ENCODE measurements at regions not wholly inside any gene's neighbourhood (a gene's known extent, or its start where the extent isn't known, plus 50 kb on each side); places are given as distances from the start of the nearest gene placed in this dataset.

DNA sequence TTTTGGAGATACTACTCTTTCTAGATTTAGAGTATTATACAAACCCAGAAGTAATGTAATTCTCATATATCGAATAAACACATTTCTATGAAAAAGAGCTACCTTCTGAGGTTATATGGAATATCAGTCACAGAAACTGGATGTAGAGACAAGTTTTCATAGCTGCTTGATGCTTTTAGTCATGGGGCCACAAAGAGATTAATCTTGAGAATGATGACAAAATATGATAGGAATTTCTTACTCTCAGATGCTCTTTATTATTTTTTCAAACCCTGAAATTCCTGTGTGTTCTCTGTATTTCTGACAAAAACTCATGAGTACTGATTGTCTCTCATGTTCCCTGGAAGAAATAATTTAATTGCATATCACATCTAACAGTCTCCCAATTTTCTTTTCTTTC, 662.5 kb downstream of the RAPGEF2 start:
- DNase-seq (ENCODE audit: low read depth in 1 of 2, low spot score in 1 of 2) (no peak), FAIRE-seq (no peak), ATAC-seq (no peak)
- no peak overlapping the region for H3K4me3 ChIP-seq
- ChIA-PET CTCF (interaction anchor here (0.9 to 1.7 kb wide), 2 partner anchors 11 to 106 kb away, joined by 4 read pairs; no protein-coding TSS in a partner anchor), POLR2A (no interaction called here)
- no peak overlapping the region for H3K4me2 ChIP-seq
- 63% methylated on average over 1 of the region's 1 CpG for WGBS (ENCODE audit: missing lambda C conversion rate)
- no peak overlapping the region for H3K27ac ChIP-seq
- TF ChIP-seq RAD21 (conservative IDR thresholded peaks at IDR 0.05 in 1 of 2, IDR thresholded peaks at IDR 0.05 in 1 of 2), result no peak
- no peak for TF ChIP-seq HDAC2 (IDR thresholded peaks at IDR 0.05)
- TF ChIP-seq FOSB (CRISPR knock-in tag; IDR thresholded peaks at IDR 0.05), result no peak
- TF ChIP-seq NR3C1 (IDR thresholded peaks at IDR 0.05), result no peak
- TF ChIP-seq NFE2L2 (conservative IDR thresholded peaks at IDR 0.05; ENCODE audit: low read length), result no peak
- H3K4me1 ChIP-seq, result no peaks in the 10 kb centered on the region
- H3K9me3 ChIP-seq, result no peaks in the 10 kb centered on the region

DNA sequence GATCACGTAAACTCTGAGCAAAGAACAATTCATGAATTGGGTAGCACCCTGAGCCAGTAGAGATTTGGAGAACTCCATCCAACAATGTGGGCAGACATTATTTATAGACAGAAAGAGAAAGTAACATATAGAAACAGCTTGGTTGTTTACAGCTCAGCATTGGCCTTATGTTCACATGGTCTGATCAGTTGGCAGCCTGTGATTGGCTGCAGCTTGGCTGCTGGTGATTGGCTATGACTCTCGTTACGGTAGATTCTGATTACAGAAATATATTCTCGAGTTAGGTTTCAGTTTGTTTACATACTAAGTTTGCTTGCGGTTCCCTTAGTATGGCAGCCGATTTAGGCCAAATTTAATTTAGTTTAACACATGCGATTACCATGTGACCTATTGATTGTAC, 663.4 kb downstream of the RAPGEF2 start:
- Histone ChIP-seq H3K4me1 (no peaks in the 10 kb centered on the region), H3K4me3 (no peak overlapping the region), H3K27ac (no peak overlapping the region), H3K4me2 (no peak overlapping the region), H3K9me3 (no peaks in the 10 kb centered on the region)
- FAIRE-seq (no peak), ATAC-seq (no peak), DNase-seq (ENCODE audit: low read depth in 1 of 2, low spot score in 1 of 2) (no peak)
- WGBS (ENCODE audit: missing lambda C conversion rate), result 56% methylated on average over 7 of the region's 7 CpGs
- POLR2A ChIA-PET, result no interaction called here
- CTCF ChIA-PET, result no interaction called here
- TF ChIP-seq, protein P1, sequence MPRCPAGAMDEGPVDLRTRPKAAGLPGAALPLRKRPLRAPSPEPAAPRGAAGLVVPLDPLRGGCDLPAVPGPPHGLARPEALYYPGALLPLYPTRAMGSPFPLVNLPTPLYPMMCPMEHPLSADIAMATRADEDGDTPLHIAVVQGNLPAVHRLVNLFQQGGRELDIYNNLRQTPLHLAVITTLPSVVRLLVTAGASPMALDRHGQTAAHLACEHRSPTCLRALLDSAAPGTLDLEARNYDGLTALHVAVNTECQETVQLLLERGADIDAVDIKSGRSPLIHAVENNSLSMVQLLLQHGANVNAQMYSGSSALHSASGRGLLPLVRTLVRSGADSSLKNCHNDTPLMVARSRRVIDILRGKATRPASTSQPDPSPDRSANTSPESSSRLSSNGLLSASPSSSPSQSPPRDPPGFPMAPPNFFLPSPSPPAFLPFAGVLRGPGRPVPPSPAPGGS (IDR thresholded peaks at IDR 0.05), result no peak
- TF ChIP-seq, protein P2, sequence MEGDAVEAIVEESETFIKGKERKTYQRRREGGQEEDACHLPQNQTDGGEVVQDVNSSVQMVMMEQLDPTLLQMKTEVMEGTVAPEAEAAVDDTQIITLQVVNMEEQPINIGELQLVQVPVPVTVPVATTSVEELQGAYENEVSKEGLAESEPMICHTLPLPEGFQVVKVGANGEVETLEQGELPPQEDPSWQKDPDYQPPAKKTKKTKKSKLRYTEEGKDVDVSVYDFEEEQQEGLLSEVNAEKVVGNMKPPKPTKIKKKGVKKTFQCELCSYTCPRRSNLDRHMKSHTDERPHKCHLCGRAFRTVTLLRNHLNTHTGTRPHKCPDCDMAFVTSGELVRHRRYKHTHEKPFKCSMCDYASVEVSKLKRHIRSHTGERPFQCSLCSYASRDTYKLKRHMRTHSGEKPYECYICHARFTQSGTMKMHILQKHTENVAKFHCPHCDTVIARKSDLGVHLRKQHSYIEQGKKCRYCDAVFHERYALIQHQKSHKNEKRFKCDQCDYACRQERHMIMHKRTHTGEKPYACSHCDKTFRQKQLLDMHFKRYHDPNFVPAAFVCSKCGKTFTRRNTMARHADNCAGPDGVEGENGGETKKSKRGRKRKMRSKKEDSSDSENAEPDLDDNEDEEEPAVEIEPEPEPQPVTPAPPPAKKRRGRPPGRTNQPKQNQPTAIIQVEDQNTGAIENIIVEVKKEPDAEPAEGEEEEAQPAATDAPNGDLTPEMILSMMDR (IDR thresholded peaks at IDR 0.05), result no peak
- TF ChIP-seq JUNB (IDR thresholded peaks at IDR 0.05), result no peak
- no peak for TF ChIP-seq PHF8 (IDR thresholded peaks at IDR 0.05; ENCODE audit: borderline replicate concordance, low read depth)
- TF ChIP-seq TP53 (CRISPR knock-in tag; IDR thresholded peaks at IDR 0.05), result no peak
- TF ChIP-seq, protein P3, sequence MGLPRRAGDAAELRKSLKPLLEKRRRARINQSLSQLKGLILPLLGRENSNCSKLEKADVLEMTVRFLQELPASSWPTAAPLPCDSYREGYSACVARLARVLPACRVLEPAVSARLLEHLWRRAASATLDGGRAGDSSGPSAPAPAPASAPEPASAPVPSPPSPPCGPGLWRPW (IDR thresholded peaks at IDR 0.05), result no peak
- no peak for TF ChIP-seq CHD2 (IDR thresholded peaks at IDR 0.05; ENCODE audit: low read length, partially characterized antibody)
- TF ChIP-seq GATA3 (IDR thresholded peaks at IDR 0.05; ENCODE audit: borderline replicate concordance), result no peak
- no peak for TF ChIP-seq FOSB (CRISPR knock-in tag; IDR thresholded peaks at IDR 0.05)
- no peak for TF ChIP-seq RARB (CRISPR knock-in tag; IDR thresholded peaks at IDR 0.05)
- TF ChIP-seq POLR2A (IDR thresholded peaks at IDR 0.05; ENCODE audit: low read length), result no peak

DNA sequence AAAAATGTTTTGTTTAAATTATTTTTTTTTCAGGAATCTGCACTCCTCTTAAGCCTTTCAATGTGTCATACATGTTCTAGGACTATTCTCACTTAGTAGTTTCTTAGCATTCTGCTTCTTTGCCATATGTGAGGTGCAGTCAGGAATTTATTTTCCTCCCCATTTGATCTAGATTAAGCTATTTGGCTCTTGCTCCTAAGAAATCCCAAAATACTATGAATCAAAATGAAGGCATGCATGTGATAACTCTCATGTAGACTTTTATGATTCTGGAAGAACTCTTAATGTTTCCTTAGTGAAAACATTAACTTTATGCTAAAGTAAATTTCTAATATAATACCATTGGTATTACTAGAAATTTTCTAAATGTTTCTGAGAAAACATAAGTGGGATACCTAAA, 664.5 kb downstream of the RAPGEF2 start:
- Histone ChIP-seq H3K4me2 (no peak overlapping the region), H3K4me3 (no peak overlapping the region), H3K9me3 (no peaks in the 10 kb centered on the region), H3K27ac (no peak overlapping the region), H3K4me1 (no peaks in the 10 kb centered on the region)
- ChIA-PET POLR2A (no interaction called here), CTCF (no interaction called here)
- DNase-seq (ENCODE audit: low read depth in 1 of 2, low spot score in 1 of 2) (no peak), ATAC-seq (no peak), FAIRE-seq (no peak)
- TF ChIP-seq RAD21 (conservative IDR thresholded peaks at IDR 0.05 in 1 of 2, IDR thresholded peaks at IDR 0.05 in 1 of 2) (no peak), EP300 (IDR thresholded peaks at IDR 0.05) (no peak), HOXA7 (CRISPR knock-in tag; IDR thresholded peaks at IDR 0.05) (no peak), RNF2 (IDR thresholded peaks at IDR 0.05; ENCODE audit: borderline replicate concordance, low read depth) (no peak), GATA3 (IDR thresholded peaks at IDR 0.05; ENCODE audit: borderline replicate concordance) (no peak), ZSCAN20 (CRISPR knock-in tag; IDR thresholded peaks at IDR 0.05) (no peak), RFX5 (IDR thresholded peaks at IDR 0.05) (no peak)

DNA sequence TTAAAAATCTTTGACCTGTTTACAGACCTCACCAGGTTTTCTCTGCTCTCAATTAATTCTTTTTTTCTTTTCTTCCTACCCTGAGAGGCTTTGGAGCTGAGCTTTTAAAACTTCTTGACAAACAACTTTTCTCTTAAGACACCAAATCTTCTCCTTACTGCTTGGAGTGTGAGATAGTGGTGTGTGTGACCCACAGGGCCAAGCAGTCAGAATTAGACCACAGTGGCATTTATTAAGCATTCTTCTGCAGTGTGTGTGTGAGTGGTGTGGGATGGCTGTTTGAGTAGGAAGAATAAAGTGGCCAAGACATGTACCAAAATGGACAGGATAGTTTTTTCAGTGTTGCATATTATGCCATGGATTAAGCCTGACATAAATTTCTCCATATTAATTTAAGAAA, 665.1 kb downstream of the RAPGEF2 start:
- FAIRE-seq, result no peak
- TF ChIP-seq BHLHE40 (IDR thresholded peaks at IDR 0.05; ENCODE audit: low read depth, low read length) (no peak), HOXB5 (CRISPR knock-in tag; IDR thresholded peaks at IDR 0.05) (no peak), ZSCAN20 (CRISPR knock-in tag; IDR thresholded peaks at IDR 0.05) (no peak), RFX5 (IDR thresholded peaks at IDR 0.05) (no peak), NFE2L2 (conservative IDR thresholded peaks at IDR 0.05; ENCODE audit: low read length) (no peak), SREBF2 (IDR thresholded peaks at IDR 0.05) (no peak), JUNB (IDR thresholded peaks at IDR 0.05) (no peak), PHF8 (IDR thresholded peaks at IDR 0.05; ENCODE audit: borderline replicate concordance, low read depth) (no peak), HEYL (CRISPR knock-in tag; IDR thresholded peaks at IDR 0.05) (no peak), RNF2 (IDR thresholded peaks at IDR 0.05; ENCODE audit: borderline replicate concordance, low read depth) (no peak)
- TF ChIP-seq, protein P4, sequence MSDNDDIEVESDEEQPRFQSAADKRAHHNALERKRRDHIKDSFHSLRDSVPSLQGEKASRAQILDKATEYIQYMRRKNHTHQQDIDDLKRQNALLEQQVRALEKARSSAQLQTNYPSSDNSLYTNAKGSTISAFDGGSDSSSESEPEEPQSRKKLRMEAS (IDR thresholded peaks at IDR 0.05), result no peak
- TF ChIP-seq, protein P3 (IDR thresholded peaks at IDR 0.05), result no peak
- TF ChIP-seq, protein P5, sequence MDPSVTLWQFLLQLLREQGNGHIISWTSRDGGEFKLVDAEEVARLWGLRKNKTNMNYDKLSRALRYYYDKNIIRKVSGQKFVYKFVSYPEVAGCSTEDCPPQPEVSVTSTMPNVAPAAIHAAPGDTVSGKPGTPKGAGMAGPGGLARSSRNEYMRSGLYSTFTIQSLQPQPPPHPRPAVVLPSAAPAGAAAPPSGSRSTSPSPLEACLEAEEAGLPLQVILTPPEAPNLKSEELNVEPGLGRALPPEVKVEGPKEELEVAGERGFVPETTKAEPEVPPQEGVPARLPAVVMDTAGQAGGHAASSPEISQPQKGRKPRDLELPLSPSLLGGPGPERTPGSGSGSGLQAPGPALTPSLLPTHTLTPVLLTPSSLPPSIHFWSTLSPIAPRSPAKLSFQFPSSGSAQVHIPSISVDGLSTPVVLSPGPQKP (IDR thresholded peaks at IDR 0.05; ENCODE audit: low read depth, low read length), result no peak
- TF ChIP-seq, protein P6, sequence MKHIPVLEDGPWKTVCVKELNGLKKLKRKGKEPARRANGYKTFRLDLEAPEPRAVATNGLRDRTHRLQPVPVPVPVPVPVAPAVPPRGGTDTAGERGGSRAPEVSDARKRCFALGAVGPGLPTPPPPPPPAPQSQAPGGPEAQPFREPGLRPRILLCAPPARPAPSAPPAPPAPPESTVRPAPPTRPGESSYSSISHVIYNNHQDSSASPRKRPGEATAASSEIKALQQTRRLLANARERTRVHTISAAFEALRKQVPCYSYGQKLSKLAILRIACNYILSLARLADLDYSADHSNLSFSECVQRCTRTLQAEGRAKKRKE (CRISPR knock-in tag; IDR thresholded peaks at IDR 0.05; ENCODE audit: low read depth), result no peak

More for the DNA sequence above, 665.1 kb downstream of the RAPGEF2 start:
- Histone ChIP-seq H3K27ac (no peak overlapping the region), H3K9me3 (no peaks in the 10 kb centered on the region), H3K4me1 (no peaks in the 10 kb centered on the region), H3K4me3 (no peak overlapping the region), H3K4me2 (no peak overlapping the region)
- POLR2A ChIA-PET, result no interaction called here
- CTCF ChIA-PET, result no interaction called here
- DNase-seq (ENCODE audit: low read depth in 1 of 2, low spot score in 1 of 2), result no peak
- ATAC-seq, result no peak
